H9 (cell line): ENCODE measurements at regions not wholly inside any gene's neighbourhood (a gene's known extent, or its start where the extent isn't known, plus 50 kb on each side); places are given as distances from the start of the nearest gene placed in this dataset.

Experiments used
- DNase-seq: peaks from one replicate; pipeline ENCODE4 v3.0.0-alpha.2; 2017
- H2AFZ ChIP-seq: one replicate; pipeline ENCODE4 v1.6.1; 2013; ENCODE audit warnings: mild to moderate bottlenecking, low read length, control low read depth, moderate library complexity
- H2AK5ac ChIP-seq: 2 replicates; pipeline ENCODE4 v1.6.1; 2013; ENCODE audit warnings: low read length, control low read depth, mixed read lengths; ENCODE audit not compliant: insufficient read length
- H2BK120ac ChIP-seq: one replicate; pipeline ENCODE4 v1.6.1; 2013; ENCODE audit warnings: low read depth, mild to moderate bottlenecking, low read length, control low read depth, inconsistent platforms; ENCODE audit not compliant: poor library complexity, severe bottlenecking
- H2BK12ac ChIP-seq: 2 replicates; pipeline ENCODE4 v1.6.1; 2013; ENCODE audit warnings: low read length, control low read depth, mixed read lengths, low read depth; ENCODE audit not compliant: insufficient read length
- H2BK15ac ChIP-seq: 2 replicates; pipeline ENCODE4 v1.6.1; 2013; ENCODE audit warnings: low read depth, low read length, control low read depth
- H2BK20ac ChIP-seq: one replicate; pipeline ENCODE4 v1.6.1; 2013; ENCODE audit warnings: low read depth, mild to moderate bottlenecking, low read length, control low read depth, inconsistent platforms; ENCODE audit not compliant: poor library complexity, severe bottlenecking
- H2BK5ac ChIP-seq: 2 replicates; pipeline ENCODE4 v1.6.1; 2013; ENCODE audit warnings: low read length, control low read depth, mixed read lengths; ENCODE audit not compliant: insufficient read length
- H3K14ac ChIP-seq: 2 replicates; pipeline ENCODE4 v1.6.1; 2013; ENCODE audit warnings: low read length, control low read depth; ENCODE audit not compliant: insufficient read depth
- H3K18ac ChIP-seq: 2 replicates; pipeline ENCODE4 v1.6.1; 2013; ENCODE audit warnings: low read depth, mild to moderate bottlenecking, mixed read lengths, low read length, control low read depth; ENCODE audit not compliant: insufficient read length
- H3K23ac ChIP-seq: 2 replicates; pipeline ENCODE4 v1.6.1; 2013; ENCODE audit warnings: low read length, control low read depth, mixed read lengths, low read depth; ENCODE audit not compliant: insufficient read length
- H3K23me2 ChIP-seq: 2 replicates; pipeline ENCODE4 v1.6.1; 2013; ENCODE audit warnings: low read depth, mild to moderate bottlenecking, mixed read lengths, low read length, control low read depth; ENCODE audit not compliant: insufficient read length, poor library complexity, severe bottlenecking
- H3K27ac ChIP-seq: 2 replicates; pipeline ENCODE4 v1.5.1; 2013; ENCODE audit warnings: low read length, control low read depth, mixed read lengths, low read depth; ENCODE audit not compliant: insufficient read length
- H3K27me3 ChIP-seq: 2 replicates; pipeline ENCODE4 v1.6.1; 2013; ENCODE audit warnings: low read length, control low read depth, inconsistent platforms; ENCODE audit not compliant: insufficient read depth
- H3K4ac ChIP-seq: 2 replicates; pipeline ENCODE4 v1.6.1; 2013; ENCODE audit warnings: low read depth, mild to moderate bottlenecking, control low read depth, inconsistent platforms, low read length, moderate library complexity
- H3K4me1 ChIP-seq: 2 replicates; pipeline ENCODE4 v1.6.1; 2013; ENCODE audit warnings: low read length, control low read depth, inconsistent platforms; ENCODE audit not compliant: insufficient read depth
- H3K4me2 ChIP-seq: 2 replicates; pipeline ENCODE4 v1.6.1; 2013; ENCODE audit warnings: low read length, control low read depth, mixed read lengths; ENCODE audit not compliant: insufficient read length, insufficient read depth
- H3K56ac ChIP-seq: 2 replicates; pipeline ENCODE4 v1.6.1; 2013; ENCODE audit warnings: low read depth, mild to moderate bottlenecking, mixed read lengths, low read length, control low read depth; ENCODE audit not compliant: insufficient read length
- H3K79me1 ChIP-seq: 2 replicates; pipeline ENCODE4 v1.6.1; 2013; ENCODE audit warnings: low read depth, mild to moderate bottlenecking, moderate library complexity, low read length, control low read depth, inconsistent platforms; ENCODE audit not compliant: insufficient read depth, poor library complexity, severe bottlenecking
- H3K79me2 ChIP-seq: 2 replicates; pipeline ENCODE4 v1.6.1; 2013; ENCODE audit warnings: low read length, control low read depth, inconsistent platforms; ENCODE audit not compliant: insufficient read depth
- H3K9ac ChIP-seq: 2 replicates; pipeline ENCODE4 v1.6.1; 2013; ENCODE audit warnings: low read length, control low read depth, mixed read lengths; ENCODE audit not compliant: insufficient read length; ENCODE audit errors: extremely low read depth
- H3K9me3 ChIP-seq: one replicate; pipeline ENCODE4 v1.6.1; 2013; ENCODE audit warnings: low read depth, low read length, inconsistent platforms; ENCODE audit not compliant: control insufficient read depth
- H3T11ph ChIP-seq: one replicate; pipeline ENCODE4 v1.6.1; 2013; ENCODE audit warnings: mild to moderate bottlenecking, low read length, control low read depth, inconsistent platforms
- H4K20me1 ChIP-seq: one replicate; pipeline ENCODE4 v1.6.1; 2013; ENCODE audit not compliant: control insufficient read depth, insufficient read length, insufficient read depth
- H4K5ac ChIP-seq: 2 replicates; pipeline ENCODE4 v1.6.1; 2013; ENCODE audit warnings: low read depth, mild to moderate bottlenecking, mixed read lengths, low read length, control low read depth; ENCODE audit not compliant: insufficient read length
- H4K8ac ChIP-seq: replicated peaks from 2 replicates; pipeline ENCODE4 v1.6.1; 2013; ENCODE audit warnings: low read length, control low read depth, mixed read lengths, low read depth; ENCODE audit not compliant: insufficient read length
- H4K91ac ChIP-seq: 2 replicates; pipeline ENCODE4 v1.6.1; 2013; ENCODE audit warnings: low read depth, mild to moderate bottlenecking, moderate library complexity, mixed read lengths, low read length, control low read depth; ENCODE audit not compliant: insufficient read length
- H3K27ac Mint-ChIP-seq, 3 experiments: 2 replicates in 2 of 3; 3 replicates in 1 of 3; pipeline ENCODE4 v1.8.0; 2020 to 2021; ENCODE audit warnings: mixed read lengths in 3 of 3, mild to moderate bottlenecking in 1 of 3, moderate library complexity in 1 of 3
- H3K27me3 Mint-ChIP-seq: 2 replicates; pipeline ENCODE4 v1.8.0; 2021; ENCODE audit warnings: low read depth, mild to moderate bottlenecking, moderate library complexity, mixed read lengths
- H3K36me3 Mint-ChIP-seq, 3 experiments: 2 replicates in 2 of 3; 3 replicates in 1 of 3; pipeline ENCODE4 v1.8.0; 2020 to 2021; ENCODE audit warnings: low read depth in 3 of 3, mixed read lengths in 3 of 3; ENCODE audit not compliant: insufficient read depth in 1 of 3
- H3K4me1 Mint-ChIP-seq, 2 experiments: 2 replicates each; pipeline ENCODE4 v1.8.0; 2020; ENCODE audit warnings: mixed read lengths in 2 of 2
- H3K4me3 Mint-ChIP-seq, 2 experiments: 2 replicates in 1 of 2; 3 replicates in 1 of 2; pipeline ENCODE4 v1.8.0; 2020 to 2021; ENCODE audit warnings: mild to moderate bottlenecking in 2 of 2, mixed read lengths in 2 of 2, moderate library complexity in 1 of 2
- H3K9me3 Mint-ChIP-seq, 2 experiments: 2 replicates in 1 of 2; 3 replicates in 1 of 2; pipeline ENCODE4 v1.8.0; 2020; ENCODE audit warnings: mild to moderate bottlenecking in 2 of 2, mixed read lengths in 2 of 2, moderate library complexity in 1 of 2
- WGBS: extraction: QIAGEN DNeasy Blood & Tissue Kit; methylation state at CpG from one replicate; pipeline ENCODE4 v1.1.7; 2013; ENCODE audit warnings: missing lambda C conversion rate, low lambda C conversion rate, mixed read lengths; ENCODE audit not compliant: insufficient read length; ENCODE audit errors: extremely low coverage; 5-methylcytosine and 5-hydroxymethylcytosine counted together
- TF ChIP-seq, protein P1 (sequence below): fragments of 200-600 bp; sonication (generic); conservative IDR thresholded peaks from 3 replicates; pipeline ENCODE4 v1.8.0; 2021; ENCODE audit warnings: antibody characterized with exemption, mild to moderate bottlenecking

DNA sequence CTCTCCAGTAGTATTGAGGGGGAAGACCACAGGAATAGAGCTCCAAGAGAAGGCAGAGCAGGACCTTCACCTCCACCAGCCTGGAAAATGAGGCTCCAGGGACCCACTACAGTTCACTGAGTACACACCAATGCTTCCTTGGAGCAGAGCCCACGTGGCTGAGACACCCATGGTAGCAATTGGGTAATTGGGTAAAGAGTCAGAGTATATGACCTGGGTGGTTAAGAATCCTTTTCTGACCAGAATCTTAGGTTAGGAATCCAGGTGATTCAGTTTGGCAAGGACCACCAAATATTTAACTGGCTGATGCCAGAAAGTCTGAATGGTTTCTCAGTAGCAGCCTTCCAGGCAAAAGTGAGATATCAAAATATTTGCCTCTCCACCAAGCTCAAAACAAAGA is 107.7 kb downstream of the MDH1 start:
- no peaks in the 10 kb centered on the region for H3K27me3 Mint-ChIP-seq
- Histone ChIP-seq H3K4ac (no peak overlapping the region), H4K8ac (no peak overlapping the region), H3K9ac (no peak overlapping the region), H4K91ac (no peak overlapping the region), H3T11ph (no peak overlapping the region), H3K56ac (no peak overlapping the region), H2BK120ac (no peak overlapping the region), H2BK20ac (no peak overlapping the region), H3K27me3 (no peaks in the 10 kb centered on the region), H3K14ac (no peak overlapping the region), H3K18ac (no peak overlapping the region), H3K23me2 (no peaks in the 10 kb centered on the region), H3K79me1 (no peaks in the 10 kb centered on the region), H3K23ac (no peak overlapping the region), H4K5ac (no peak overlapping the region), H3K4me2 (no peak overlapping the region), H2BK5ac (no peak overlapping the region), H3K27ac (no peak overlapping the region), H3K79me2 (no peaks in the 10 kb centered on the region), H2AK5ac (no peak overlapping the region), H2AFZ (no peak overlapping the region), H4K20me1 (no peaks in the 10 kb centered on the region), H2BK15ac (no peak overlapping the region), H2BK12ac (no peak overlapping the region), H3K4me1 (no peaks in the 10 kb centered on the region), H3K9me3 (no peaks in the 10 kb centered on the region)
- DNase-seq: no peak
- TF ChIP-seq, protein P1, sequence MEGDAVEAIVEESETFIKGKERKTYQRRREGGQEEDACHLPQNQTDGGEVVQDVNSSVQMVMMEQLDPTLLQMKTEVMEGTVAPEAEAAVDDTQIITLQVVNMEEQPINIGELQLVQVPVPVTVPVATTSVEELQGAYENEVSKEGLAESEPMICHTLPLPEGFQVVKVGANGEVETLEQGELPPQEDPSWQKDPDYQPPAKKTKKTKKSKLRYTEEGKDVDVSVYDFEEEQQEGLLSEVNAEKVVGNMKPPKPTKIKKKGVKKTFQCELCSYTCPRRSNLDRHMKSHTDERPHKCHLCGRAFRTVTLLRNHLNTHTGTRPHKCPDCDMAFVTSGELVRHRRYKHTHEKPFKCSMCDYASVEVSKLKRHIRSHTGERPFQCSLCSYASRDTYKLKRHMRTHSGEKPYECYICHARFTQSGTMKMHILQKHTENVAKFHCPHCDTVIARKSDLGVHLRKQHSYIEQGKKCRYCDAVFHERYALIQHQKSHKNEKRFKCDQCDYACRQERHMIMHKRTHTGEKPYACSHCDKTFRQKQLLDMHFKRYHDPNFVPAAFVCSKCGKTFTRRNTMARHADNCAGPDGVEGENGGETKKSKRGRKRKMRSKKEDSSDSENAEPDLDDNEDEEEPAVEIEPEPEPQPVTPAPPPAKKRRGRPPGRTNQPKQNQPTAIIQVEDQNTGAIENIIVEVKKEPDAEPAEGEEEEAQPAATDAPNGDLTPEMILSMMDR: no peak
- no peak overlapping the region for H3K27ac Mint-ChIP-seq
- WGBS: no CpG with 5 or more reads among the region's 1 CpG
- peaks cover 33 to 35% of the 10 kb centered on the region in 2 experiments for H3K4me1 Mint-ChIP-seq
- peaks cover 0 to 4% (median 0%) of the 10 kb centered on the region in 3 experiments; a peak in 3 of 7 replicates for H3K36me3 Mint-ChIP-seq
- no peak overlapping the region for H3K4me3 Mint-ChIP-seq
- H3K9me3 Mint-ChIP-seq: no peaks in the 10 kb centered on the region
